GM20000 (cell line): ENCODE measurements at regions not wholly inside any gene's neighbourhood (a gene's known extent, or its start where the extent isn't known, plus 50 kb on each side); places are given as distances from the start of the nearest gene placed in this dataset.

Experiments used
- DNase-seq: peaks from one replicate; pipeline ENCODE4 v3.0.0; 2012; ENCODE audit warnings: low spot score
- CTCF ChIP-seq: IDR thresholded peaks from 2 replicates; pipeline ENCODE4 v1.5.1; 2012; ENCODE audit warnings: mild to moderate bottlenecking, control low read depth; ENCODE audit errors: extremely low read depth, missing control alignments

DNA sequence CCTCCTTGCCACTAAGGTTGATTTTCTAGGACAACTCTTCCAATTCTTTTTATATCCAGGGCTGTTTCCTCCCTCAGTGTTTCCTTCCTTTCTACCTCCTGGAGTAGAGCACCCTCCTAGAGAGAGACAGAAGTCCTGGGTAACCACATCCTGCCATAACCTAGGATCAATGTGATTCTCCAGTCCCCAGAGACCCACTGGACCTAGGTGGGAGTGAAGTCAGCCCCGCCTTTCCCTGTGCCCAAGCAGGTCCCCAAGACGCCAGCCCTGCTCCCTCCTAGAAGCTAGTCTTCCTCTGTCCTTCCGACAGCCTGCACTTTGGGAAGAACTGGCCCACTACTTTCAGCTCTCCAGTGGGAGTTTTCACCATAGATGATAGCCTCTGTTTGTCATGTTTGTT lies 166.8 kb upstream of the PLEKHG7 start:
- TF ChIP-seq CTCF, result no peak
- no peak for DNase-seq

GRCh38 chr12:92533280-92533890 lies 169.4 kb upstream of the PLEKHG7 start:
- no peak for DNase-seq
- TF ChIP-seq CTCF, result no peak

- no peak for DNase-seq
- TF ChIP-seq CTCF, result no peak
These were observed 172.1 kb upstream of the PLEKHG7 start for GRCh38 chr12:92530706-92531105.

DNA sequence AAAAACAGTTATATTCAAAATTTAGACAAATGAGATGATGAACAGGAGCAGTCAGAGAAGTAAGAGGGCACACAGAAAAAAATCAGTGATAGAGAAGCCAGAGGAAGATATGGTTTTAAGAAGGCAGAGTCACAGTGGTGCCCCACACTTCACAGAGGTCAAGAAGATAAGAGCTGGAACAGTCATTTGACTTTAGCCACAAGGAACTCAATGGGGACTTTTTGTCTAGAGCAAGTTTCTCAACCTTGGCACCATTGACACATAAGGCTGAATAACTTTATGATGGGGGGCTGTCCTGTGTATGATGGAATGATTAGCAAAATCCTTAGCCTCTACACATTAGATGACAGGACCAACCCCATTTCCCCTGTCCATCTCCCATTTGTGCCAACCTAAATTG lies 172.8 kb upstream of the PLEKHG7 start:
- no peak for DNase-seq
- no peak for TF ChIP-seq CTCF

DNA sequence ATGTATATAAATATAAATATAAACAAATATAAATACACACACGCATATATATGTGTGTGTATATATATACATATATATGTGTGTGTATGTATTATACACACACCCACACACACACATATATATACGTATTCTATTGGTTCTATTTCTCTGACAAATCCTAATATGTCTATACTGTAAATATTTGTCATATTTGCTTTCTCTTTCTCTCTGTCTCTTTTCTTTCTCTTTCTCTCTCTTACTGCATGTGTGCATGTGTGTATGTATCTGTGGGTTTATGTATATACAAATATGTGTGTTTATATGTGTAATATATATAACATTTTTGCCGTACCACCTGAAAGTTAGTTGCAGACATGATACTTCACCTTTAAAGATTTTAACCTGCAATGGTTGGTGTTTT lies 174.2 kb upstream of the PLEKHG7 start:
- no peak for TF ChIP-seq CTCF

DNA sequence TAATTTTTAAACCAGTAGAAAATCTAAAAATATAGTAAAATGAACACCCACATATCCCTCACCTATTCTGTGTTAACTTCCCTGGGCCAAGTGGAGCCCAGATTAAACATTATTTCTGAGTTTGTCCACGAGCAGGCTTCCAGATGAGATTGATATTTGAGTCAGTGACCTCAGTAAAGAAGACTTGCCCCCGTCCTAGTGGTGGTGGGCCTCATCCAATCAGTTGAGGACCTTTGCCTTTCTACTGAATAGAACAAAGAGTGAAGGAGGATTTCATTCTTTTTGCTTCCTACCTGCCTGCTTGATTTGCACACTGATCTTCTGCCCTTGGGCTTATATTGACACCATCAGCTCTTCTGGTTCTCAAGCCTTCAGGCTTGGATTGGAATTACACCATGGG lies 174.7 kb upstream of the PLEKHG7 start:
- DNase-seq, result no peak
- no peak for TF ChIP-seq CTCF

More for the DNA sequence above, 174.2 kb upstream of the PLEKHG7 start:
- DNase-seq, result no peak

GRCh38 chr12:92524489-92524888 lies 178.3 kb upstream of the PLEKHG7 start:
- no peak for DNase-seq
- no peak for TF ChIP-seq CTCF
